GM12864 (cell line): ENCODE measurements at regions not wholly inside any gene's neighbourhood (a gene's known extent, or its start where the extent isn't known, plus 50 kb on each side); places are given as distances from the start of the nearest gene placed in this dataset.

ENCODE experiments used
- DNase-seq: peaks from one replicate; pipeline ENCODE4 v3.0.0-alpha.2; 2011; ENCODE audit warnings: low read depth
- H3K4me3 ChIP-seq: 2 replicates; pipeline ENCODE4 v1.5.1; 2011; ENCODE audit warnings: mild to moderate bottlenecking, low read depth, low read length, control low read depth
- TF ChIP-seq, protein P1 (sequence below): IDR thresholded peaks from 2 replicates; pipeline ENCODE4 v1.5.1; 2011; ENCODE audit warnings: low read depth, mild to moderate bottlenecking, moderate library complexity, low read length, control low read depth, inconsistent platforms; ENCODE audit errors: missing control alignments

DNA sequence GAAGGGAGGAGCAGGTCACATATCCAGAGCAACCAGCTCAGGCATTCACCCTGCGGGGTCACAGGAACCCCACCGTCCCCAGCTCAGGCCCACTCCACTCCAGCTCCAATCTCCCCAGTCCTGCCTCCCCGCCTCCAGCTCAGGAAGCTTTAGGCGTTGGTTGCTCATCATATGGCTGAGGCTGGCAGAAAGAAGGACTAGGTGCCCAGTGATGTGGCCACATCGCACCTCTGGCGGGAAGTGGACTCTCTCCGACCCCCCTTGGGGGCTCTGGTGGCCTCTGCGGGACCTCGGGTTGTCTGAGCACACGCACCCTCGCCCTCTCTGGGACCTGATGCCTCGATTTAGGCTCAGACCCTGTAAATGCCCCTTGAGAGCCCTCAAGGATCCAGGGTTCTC, 187.7 kb downstream of the ZFP36L2 start:
- H3K4me3 ChIP-seq: no peak overlapping the region
- TF ChIP-seq, protein P1, sequence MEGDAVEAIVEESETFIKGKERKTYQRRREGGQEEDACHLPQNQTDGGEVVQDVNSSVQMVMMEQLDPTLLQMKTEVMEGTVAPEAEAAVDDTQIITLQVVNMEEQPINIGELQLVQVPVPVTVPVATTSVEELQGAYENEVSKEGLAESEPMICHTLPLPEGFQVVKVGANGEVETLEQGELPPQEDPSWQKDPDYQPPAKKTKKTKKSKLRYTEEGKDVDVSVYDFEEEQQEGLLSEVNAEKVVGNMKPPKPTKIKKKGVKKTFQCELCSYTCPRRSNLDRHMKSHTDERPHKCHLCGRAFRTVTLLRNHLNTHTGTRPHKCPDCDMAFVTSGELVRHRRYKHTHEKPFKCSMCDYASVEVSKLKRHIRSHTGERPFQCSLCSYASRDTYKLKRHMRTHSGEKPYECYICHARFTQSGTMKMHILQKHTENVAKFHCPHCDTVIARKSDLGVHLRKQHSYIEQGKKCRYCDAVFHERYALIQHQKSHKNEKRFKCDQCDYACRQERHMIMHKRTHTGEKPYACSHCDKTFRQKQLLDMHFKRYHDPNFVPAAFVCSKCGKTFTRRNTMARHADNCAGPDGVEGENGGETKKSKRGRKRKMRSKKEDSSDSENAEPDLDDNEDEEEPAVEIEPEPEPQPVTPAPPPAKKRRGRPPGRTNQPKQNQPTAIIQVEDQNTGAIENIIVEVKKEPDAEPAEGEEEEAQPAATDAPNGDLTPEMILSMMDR: no peak
- DNase-seq: no peak

DNA sequence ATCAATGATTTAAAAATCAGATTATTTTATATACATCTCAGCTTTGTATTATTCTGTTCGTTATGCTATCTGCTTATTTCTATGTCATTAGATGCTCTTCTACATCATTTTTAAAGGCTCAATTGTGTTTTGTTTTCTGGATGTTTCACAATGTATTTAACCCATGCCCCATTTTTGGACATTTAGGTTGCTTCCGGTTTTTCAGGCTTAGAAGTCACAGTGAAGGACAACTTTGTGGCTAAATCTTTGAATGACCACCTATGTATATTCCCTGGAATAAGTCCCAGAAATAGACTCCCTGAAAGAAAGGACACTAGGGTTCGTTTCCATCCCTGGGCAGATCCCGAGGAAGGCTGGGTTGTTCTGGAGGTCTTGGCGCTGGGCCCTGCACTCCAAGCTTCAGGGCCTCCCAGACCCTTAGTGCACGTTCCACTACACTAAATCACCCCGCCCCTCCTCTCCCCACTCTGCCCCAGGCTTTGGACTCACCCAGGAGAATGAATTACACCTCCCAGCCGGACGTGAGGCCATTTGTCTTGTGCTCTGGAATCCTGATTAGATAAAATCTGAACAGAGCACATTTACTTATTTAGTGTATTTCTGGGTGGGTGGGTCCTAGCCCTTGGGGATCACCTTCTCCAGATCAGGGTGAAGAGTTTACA, 188.2 kb downstream of the ZFP36L2 start:
- H3K4me3 ChIP-seq: no peak overlapping the region
- no peak for DNase-seq
- TF ChIP-seq, protein P1: no peak

DNA sequence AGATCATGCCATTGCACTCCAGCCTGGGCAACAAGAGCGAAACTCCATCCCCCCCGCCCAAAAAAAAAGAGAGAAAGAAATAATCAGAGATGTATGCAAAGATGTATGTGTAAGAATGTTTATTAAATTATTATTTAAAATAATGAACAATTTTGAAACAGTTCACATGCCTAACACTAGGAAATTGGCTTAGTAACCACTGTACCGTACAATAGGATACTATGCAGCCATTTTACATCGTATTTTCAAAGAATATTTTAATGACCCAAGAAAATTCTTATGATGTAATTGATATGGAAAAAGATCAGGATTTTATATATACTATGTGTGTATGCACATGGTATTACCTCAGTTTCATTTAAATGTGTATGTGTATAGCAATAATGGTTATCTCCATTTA, 190.5 kb downstream of the ZFP36L2 start:
- TF ChIP-seq, protein P1: no peak
- H3K4me3 ChIP-seq: no peak overlapping the region
- DNase-seq: no peak

DNA sequence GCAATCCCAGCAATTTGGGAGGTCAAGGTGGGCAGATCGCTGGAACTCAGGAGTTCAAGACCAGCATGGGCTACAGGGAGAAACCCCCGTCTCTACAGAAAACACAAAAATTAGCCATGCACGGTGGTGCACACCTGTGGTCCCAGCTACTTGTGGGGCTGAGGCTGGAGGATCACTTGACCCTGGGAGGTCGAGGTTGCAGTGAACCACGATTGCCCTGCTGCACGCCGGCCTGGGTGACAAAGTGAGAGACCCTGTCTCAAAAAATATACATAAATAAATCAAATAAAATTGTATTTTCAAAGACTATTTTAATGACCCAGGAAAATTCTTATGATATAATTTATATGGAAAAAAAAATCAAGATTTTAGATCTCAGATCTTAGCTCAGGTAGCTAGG, 191.5 kb downstream of the ZFP36L2 start:
- no peak overlapping the region for H3K4me3 ChIP-seq
- TF ChIP-seq, protein P1: no peak
- no peak for DNase-seq

DNA sequence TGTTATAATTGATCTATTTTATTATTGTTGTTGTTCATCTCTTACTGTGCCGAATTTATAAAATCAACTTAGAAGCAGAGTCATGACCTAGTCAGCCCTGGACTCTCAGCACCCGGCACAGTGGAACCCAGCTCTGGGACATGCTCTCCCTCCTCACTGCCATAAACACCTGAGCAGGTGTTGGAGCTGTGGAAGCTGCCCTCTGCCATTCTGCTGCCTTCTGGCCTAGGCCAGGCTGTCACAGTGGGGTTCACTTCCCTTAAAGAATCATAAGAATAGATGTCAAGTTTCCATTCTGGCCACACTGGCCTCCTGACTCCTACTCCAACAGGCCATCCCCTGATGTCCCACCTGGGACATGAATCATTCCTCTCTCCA, 192.2 kb downstream of the ZFP36L2 start:
- H3K4me3 ChIP-seq: no peak overlapping the region
- no peak for DNase-seq
- TF ChIP-seq, protein P1: no peak

DNA sequence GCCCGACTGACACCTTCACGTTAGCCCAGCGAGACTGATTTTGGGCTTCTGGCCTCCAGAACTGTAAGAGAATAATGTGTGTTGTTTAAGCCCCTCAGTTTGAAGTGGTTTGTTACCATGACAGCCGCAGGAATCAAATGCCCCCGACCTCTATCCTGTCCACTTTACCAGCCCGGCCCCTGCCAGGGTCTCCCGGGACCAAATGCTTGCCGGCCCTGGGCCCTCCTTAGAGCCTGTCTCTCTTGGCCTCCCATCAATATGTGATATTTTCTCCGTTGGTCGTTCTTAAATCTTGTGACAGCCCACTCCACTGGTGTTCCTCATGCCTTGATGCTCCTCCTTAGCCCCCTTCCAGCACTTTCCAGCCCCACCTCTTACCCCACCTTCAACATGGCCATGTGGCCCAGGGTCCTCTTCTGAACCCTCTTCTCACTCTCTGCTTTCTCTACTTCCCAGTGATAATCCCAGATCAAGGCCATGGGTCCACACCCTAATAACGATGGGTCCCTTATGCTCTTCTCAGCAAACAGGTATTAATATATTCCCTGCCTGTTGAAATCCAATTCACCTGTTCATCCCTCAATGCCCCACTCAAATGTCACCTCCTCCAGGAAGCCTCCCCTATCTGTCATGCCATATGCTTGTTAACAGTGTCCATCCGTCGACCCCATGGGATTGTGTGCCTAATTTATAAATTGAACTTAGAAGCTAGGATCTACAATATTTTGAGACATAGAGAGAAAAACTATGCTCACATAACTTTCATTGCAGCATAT, 192.8 kb downstream of the ZFP36L2 start:
- TF ChIP-seq, protein P1: no peak
- no peak overlapping the region for H3K4me3 ChIP-seq
- DNase-seq: no peak

DNA sequence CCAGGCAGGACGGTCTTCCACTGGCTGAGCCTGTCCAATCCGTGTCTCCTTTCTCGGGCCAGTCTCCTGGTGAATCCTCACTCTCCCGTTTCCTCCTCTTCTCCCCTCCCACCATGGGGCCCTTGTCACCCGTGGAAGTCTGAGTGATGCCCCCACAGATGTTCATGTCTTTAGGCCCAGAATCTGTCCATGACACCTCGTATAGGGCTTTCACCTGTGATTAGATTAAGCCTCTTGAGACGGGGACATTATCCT, 193.5 kb downstream of the ZFP36L2 start:
- H3K4me3 ChIP-seq: no peak overlapping the region
- TF ChIP-seq, protein P1: no peak
- no peak for DNase-seq
